Adrenal gland (tissue), 9 donors: ENCODE measurements at regions not wholly inside any gene's neighbourhood (a gene's known extent, or its start where the extent isn't known, plus 50 kb on each side); places are given as distances from the start of the nearest gene placed in this dataset.
"Not testable (repeated sequence)": the region's sequence is repeated elsewhere in the genome, so short reads cannot be mapped to it uniquely, and the experiment has no call there.

ENCODE experiments used
- DNase-seq, 7 donors: peaks; one replicate each; pipeline ENCODE4 v3.0.0-alpha.2; 2019 to 2020
- H3K27ac ChIP-seq, 5 donors: fragments of 200-600 bp; sonication (generic) in 4 of 5; 1 replicate in 3 of 5; 2 replicates in 2 of 5; pipeline versions ENCODE4 v1.5.1 to v1.8.0; 2016 to 2020; ENCODE audit warnings: mild to moderate bottlenecking in 1 of 5
- H3K27me3 ChIP-seq: fragments of 200-600 bp; 2 replicates; pipeline ENCODE4 v1.8.0; 2021
- H3K36me3 ChIP-seq, 2 donors: fragments of 200-600 bp; replicated peaks in 1 of 2; 1 replicate in 1 of 2; 2 replicates in 1 of 2; pipeline versions ENCODE4 v1.5.1 to v1.8.0; 2018 to 2022
- H3K4me1 ChIP-seq, 2 donors: fragments of 200-600 bp; replicated peaks in 1 of 2; 1 replicate in 1 of 2; 2 replicates in 1 of 2; pipeline versions ENCODE4 v1.5.1 to v1.8.0; 2018 to 2021
- H3K4me3 ChIP-seq, 4 donors: fragments of 200-600 bp; sonication (generic) in 3 of 4; one replicate each; pipeline ENCODE4 v1.5.1; 2016 to 2018
- H3K9me3 ChIP-seq, 3 donors: fragments of 200-600 bp; sonication (generic) in 1 of 3; replicated peaks in 1 of 3; 1 replicate in 2 of 3; 2 replicates in 1 of 3; pipeline versions ENCODE4 v1.5.1 to v1.8.0; 2016 to 2021
- POLR2A ChIP-seq, 2 donors: fragments of 450-650 bp; IDR thresholded peaks; one replicate each; pipeline ENCODE4 v1.6.1; 2017; ENCODE audit warnings: antibody characterized with exemption in 2 of 2, mild to moderate bottlenecking in 2 of 2, moderate library complexity in 1 of 2
- WGBS, 4 donors: extraction: QIAGEN DNeasy Blood & Tissue Kit in 2 of 4; methylation state at CpG; one replicate each; pipeline versions ENCODE4 v1.1.5 to v1.1.7; 2013 to 2017; 5-methylcytosine and 5-hydroxymethylcytosine counted together
- intact Hi-C, 2 donors: fragments of 100-400 bp; cut with DNase I; formaldehyde crosslinking; loops; one replicate each; pipeline versions ENCODE4 v1.14.1 to v1.15.0; 2022 to 2023
- TF ChIP-seq, protein P1 (sequence below), 6 experiments: fragments of 450-650 bp in 4 of 6; fragments of 200-600 bp in 2 of 6; sonication (generic) in 1 of 6; IDR thresholded peaks; 1 replicate in 5 of 6; 2 replicates in 1 of 6; pipeline versions ENCODE4 v1.5.1 to v1.8.0; 2016 to 2021; ENCODE audit warnings: antibody characterized with exemption in 6 of 6, mild to moderate bottlenecking in 2 of 6, moderate library complexity in 1 of 6
- donor health status: healthy with polysubstance abuse.
- donor health status: Bipolar disorder and iron deficiency.
- donor health status: DM: yes; HTN: yes; CAD: no.
- donor health status: DM: no; HTN: no; CAD: no.
- donor health status: DM: no; HTN: no; CAD: no.

DNA sequence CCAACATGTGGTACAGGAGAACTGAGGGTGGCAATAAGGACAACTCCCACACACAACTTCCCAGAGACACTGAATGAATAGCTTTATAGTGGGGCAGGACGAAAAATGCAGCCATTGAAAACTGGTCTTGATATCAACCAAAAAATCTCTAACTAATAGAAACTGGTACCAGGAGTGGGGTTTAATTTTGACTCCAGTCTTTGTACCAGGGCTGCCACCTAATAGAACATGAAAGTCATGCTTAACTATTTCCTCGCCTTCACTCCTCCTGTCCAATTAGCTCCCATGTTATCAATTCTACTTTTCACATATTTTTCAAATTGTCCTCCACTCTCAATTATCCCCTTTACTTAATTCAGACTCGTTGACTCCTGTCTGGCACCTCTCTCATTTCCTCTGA is 192.0 kb upstream of the ERCC4 start:
- Histone ChIP-seq H3K27me3 (no peaks in the 10 kb centered on the region), H3K4me1 (no peaks in the 10 kb centered on the region), H3K9me3 (no peaks in the 10 kb centered on the region), H3K27ac (no peak overlapping the region), H3K4me3 (no peak overlapping the region), H3K36me3 (no peaks in the 10 kb centered on the region)
- intact Hi-C loops: no loop called here
- no peak for DNase-seq
- no peak for TF ChIP-seq POLR2A (IDR thresholded peaks at IDR 0.05)
- TF ChIP-seq, protein P1, sequence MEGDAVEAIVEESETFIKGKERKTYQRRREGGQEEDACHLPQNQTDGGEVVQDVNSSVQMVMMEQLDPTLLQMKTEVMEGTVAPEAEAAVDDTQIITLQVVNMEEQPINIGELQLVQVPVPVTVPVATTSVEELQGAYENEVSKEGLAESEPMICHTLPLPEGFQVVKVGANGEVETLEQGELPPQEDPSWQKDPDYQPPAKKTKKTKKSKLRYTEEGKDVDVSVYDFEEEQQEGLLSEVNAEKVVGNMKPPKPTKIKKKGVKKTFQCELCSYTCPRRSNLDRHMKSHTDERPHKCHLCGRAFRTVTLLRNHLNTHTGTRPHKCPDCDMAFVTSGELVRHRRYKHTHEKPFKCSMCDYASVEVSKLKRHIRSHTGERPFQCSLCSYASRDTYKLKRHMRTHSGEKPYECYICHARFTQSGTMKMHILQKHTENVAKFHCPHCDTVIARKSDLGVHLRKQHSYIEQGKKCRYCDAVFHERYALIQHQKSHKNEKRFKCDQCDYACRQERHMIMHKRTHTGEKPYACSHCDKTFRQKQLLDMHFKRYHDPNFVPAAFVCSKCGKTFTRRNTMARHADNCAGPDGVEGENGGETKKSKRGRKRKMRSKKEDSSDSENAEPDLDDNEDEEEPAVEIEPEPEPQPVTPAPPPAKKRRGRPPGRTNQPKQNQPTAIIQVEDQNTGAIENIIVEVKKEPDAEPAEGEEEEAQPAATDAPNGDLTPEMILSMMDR (IDR thresholded peaks at IDR 0.05): no peak
- WGBS, 4 donors: 35 to 47% (median 41%) methylated on average over 3 of the region's 3 CpGs

DNA sequence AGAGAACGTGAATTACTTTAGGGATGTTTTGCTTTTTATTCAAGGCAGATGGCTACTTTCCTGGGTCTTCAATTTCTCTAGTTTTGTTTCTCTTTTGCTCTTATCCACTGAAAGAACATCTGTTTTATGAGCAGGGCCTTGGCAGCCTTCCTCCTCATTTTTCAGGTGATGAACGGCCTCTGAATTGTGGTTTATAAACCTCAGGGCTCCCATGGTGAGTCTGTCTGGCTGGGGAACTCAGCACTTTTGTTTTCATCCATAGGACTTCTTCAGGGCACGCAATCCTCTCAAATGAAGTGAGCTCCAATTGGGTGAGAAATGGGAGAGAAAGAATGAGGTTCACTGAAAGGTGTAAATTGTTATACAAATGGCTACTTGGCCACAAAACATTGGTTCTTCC is 186.4 kb upstream of the ERCC4 start:
- Histone ChIP-seq H3K27me3 (no peaks in the 10 kb centered on the region), H3K27ac (no peak overlapping the region), H3K4me1 (no peaks in the 10 kb centered on the region), H3K9me3 (no peaks in the 10 kb centered on the region), H3K36me3 (no peaks in the 10 kb centered on the region), H3K4me3 (no peak overlapping the region)
- WGBS, 4 donors: 29 to 37% (median 32%) methylated on average over 3 of the region's 3 CpGs
- intact Hi-C loops: no loop called here
- TF ChIP-seq POLR2A (IDR thresholded peaks at IDR 0.05): no peak
- DNase-seq: no peak

DNA sequence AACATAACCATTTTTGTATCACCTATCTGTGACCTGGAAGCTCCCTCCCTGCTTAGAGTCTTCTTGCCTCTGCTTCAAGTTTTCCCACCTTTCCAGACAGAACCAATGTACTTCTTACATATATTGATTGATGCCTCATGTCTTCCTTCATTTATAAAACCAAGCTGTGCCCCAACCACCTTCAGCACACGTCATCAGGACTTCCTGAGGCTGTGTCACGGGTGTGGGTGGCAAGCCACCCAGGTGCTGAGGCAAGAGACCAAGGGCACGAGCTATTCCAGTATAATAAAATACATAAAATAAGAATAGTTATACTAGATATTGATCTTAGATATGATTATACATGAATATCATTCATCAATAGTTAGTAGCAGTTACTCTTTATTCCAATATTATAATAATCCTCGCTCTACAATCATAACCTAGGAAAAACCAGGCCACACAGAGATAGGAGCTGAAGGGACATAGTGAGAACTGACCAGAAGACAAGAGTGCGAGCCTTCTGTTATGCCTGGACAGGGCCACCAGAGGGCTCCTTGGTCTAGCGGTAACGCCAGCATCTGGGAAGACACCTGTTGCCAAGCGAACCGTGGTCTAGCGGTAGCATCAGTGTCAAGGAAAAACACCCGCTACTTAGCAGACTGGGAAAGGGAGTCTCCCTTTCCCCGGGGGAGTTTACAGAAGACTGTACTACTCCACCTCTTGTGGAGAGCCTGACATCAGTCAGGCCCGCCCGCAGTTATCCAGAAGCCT is 180.2 kb upstream of the ERCC4 start:
- H3K27me3 ChIP-seq, DNase-seq, H3K4me1 ChIP-seq, intact Hi-C loops, H3K36me3 ChIP-seq, H3K9me3 ChIP-seq, H3K4me3 ChIP-seq, H3K27ac ChIP-seq: not testable (repeated sequence)
- 67 to 79% (median 76%) methylated on average over 11 to 14 of the region's 14 CpGs for WGBS, 4 donors

DNA sequence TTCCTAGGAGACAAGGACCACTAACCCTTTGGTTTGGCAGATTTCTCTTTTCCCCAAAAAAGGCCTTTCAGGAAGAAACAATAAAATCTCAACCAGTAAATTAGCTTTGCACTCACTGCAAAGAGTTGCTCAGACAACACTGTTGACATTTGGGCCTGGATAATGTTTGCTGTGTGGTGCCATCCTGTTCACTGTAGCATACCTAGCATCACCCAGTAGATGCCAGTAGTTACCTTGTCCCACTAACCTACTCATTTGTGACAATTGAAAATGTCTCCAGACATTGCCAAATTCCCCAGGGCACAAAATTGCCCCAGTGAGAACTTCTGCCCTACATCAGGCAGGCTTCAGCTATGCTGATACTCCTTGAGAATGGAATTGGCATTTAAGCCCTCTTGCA is 177.0 kb upstream of the ERCC4 start:
- Histone ChIP-seq H3K9me3 (no peaks in the 10 kb centered on the region), H3K27ac (no peak overlapping the region), H3K4me3 (no peak overlapping the region), H3K36me3 (no peaks in the 10 kb centered on the region), H3K27me3 (no peaks in the 10 kb centered on the region), H3K4me1 (no peaks in the 10 kb centered on the region)
- DNase-seq: no peak
- TF ChIP-seq, protein P1 (IDR thresholded peaks at IDR 0.05): no peak
- TF ChIP-seq POLR2A (IDR thresholded peaks at IDR 0.05): no peak
- intact Hi-C loops: no loop called here

DNA sequence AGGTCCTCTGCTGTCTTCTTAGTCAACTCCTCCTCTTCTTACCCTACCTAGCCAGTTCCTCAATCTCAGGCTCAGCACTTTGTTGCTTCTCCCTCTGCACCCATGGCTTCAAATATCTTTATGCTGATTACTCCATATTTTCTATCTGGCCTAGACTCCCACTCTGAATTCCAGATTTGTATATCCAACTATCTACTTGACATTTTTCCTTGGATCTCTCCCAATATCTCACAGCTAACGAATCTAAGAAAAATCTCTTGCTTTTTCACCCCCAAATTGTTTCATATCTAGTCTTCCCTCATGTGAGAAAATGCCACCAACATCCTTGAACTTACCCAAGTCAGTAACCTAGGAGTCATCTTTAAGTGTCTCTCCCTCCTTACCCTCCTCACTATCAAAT is 176.4 kb upstream of the ERCC4 start:
- Histone ChIP-seq H3K4me3 (no peak overlapping the region), H3K4me1 (no peaks in the 10 kb centered on the region), H3K27ac (no peak overlapping the region), H3K27me3 (no peaks in the 10 kb centered on the region), H3K36me3 (no peaks in the 10 kb centered on the region), H3K9me3 (no peaks in the 10 kb centered on the region)
- DNase-seq: no peak
- 27 to 38% (median 33%) methylated on average over 1 of the region's 1 CpG for WGBS, 4 donors
- intact Hi-C loops: no loop called here
- TF ChIP-seq POLR2A (IDR thresholded peaks at IDR 0.05): no peak
- TF ChIP-seq, protein P1 (IDR thresholded peaks at IDR 0.05): no peak
